IMR-90 (cell line): ENCODE measurements at regions not wholly inside any gene's neighbourhood (a gene's known extent, or its start where the extent isn't known, plus 50 kb on each side); places are given as distances from the start of the nearest gene placed in this dataset.

ENCODE experiments used
- ATAC-seq: fragments of 200-7000 bp; cut with Tn5 transposase; 2 replicates; pipeline ENCODE4 v1.9.1; 2020; ENCODE audit warnings: low read depth, mild to moderate bottlenecking, moderate library complexity
- BruUV-seq: library from RNA; stranded (reverse); fragments of 400-500 nt; replicated peaks from 2 replicates; lab custom pipeline; 2021; lab: Mats Ljungman, UMichigan
- CTCF ChIA-PET: fragments of 300-600 bp; formaldehyde crosslinking; extraction: SDS; loops from one replicate; lab custom pipeline; 2021; ENCODE audit warnings: antibody characterized with exemption; lab: Yijun Ruan, JAX
- POLR2A ChIA-PET: fragments of 300-600 bp; sonication (Branson Sonifier 250); formaldehyde crosslinking; loops from one replicate; lab custom pipeline; 2022; ENCODE audit warnings: antibody characterized with exemption; ENCODE audit not compliant: unreplicated experiment; lab: Charles Lee
- DNase-seq: peaks from one replicate; pipeline ENCODE4 v3.0.0; 2013
- H2AFZ ChIP-seq: replicated peaks from 2 replicates; pipeline ENCODE3; 2013; ENCODE audit warnings: low read length, mild to moderate bottlenecking; ENCODE audit not compliant: poor library complexity
- H2AK5ac ChIP-seq: 2 replicates; pipeline ENCODE4 v1.6.1; 2013; ENCODE audit warnings: low read depth, low read length, inconsistent platforms
- H2AK9ac ChIP-seq: replicated peaks from 2 replicates; pipeline ENCODE3; 2013; ENCODE audit warnings: mild to moderate bottlenecking, low read depth, low read length, moderate library complexity; ENCODE audit not compliant: poor library complexity
- H2BK120ac ChIP-seq: 2 replicates; pipeline ENCODE4 v1.6.1; 2013; ENCODE audit warnings: low read depth, low read length, inconsistent platforms
- H2BK15ac ChIP-seq: 3 replicates; pipeline ENCODE4 v1.6.1; 2013; ENCODE audit warnings: low read depth, low read length, inconsistent platforms
- H2BK20ac ChIP-seq: 2 replicates; pipeline ENCODE4 v1.6.1; 2013; ENCODE audit warnings: low read depth, mild to moderate bottlenecking, inconsistent platforms, low read length, moderate library complexity
- H2BK5ac ChIP-seq: 2 replicates; pipeline ENCODE4 v1.6.1; 2013; ENCODE audit warnings: mild to moderate bottlenecking, low read depth, low read length, inconsistent platforms; ENCODE audit not compliant: poor library complexity, severe bottlenecking
- H3K14ac ChIP-seq: replicated peaks from 2 replicates; pipeline ENCODE4 v1.6.1; 2013; ENCODE audit warnings: low read depth, low read length, inconsistent platforms
- H3K18ac ChIP-seq: 2 replicates; pipeline ENCODE4 v1.6.1; 2013; ENCODE audit warnings: low read depth, low read length, control low read depth
- H3K23ac ChIP-seq: 2 replicates; pipeline ENCODE4 v1.6.1; 2013; ENCODE audit warnings: low read depth, low read length, inconsistent platforms
- H3K27ac ChIP-seq: 2 replicates; pipeline ENCODE4 v1.5.1; 2013; ENCODE audit warnings: mild to moderate bottlenecking, control low read depth, low read length; ENCODE audit not compliant: insufficient read depth
- H3K27me3 ChIP-seq: 2 replicates; pipeline ENCODE4 v1.6.1; 2013; ENCODE audit warnings: low read length; ENCODE audit not compliant: control insufficient read depth, insufficient read depth
- H3K36me3 ChIP-seq: 2 replicates; pipeline ENCODE4 v1.6.1; 2013; ENCODE audit warnings: low read length, mixed read lengths; ENCODE audit not compliant: control insufficient read depth, insufficient read depth
- H3K4ac ChIP-seq: 2 replicates; pipeline ENCODE4 v1.6.1; 2013; ENCODE audit warnings: low read depth, low read length, inconsistent platforms
- H3K4me1 ChIP-seq: 2 replicates; pipeline ENCODE4 v1.6.1; 2013; ENCODE audit warnings: low read length, mixed read lengths; ENCODE audit not compliant: control insufficient read depth, insufficient read depth
- H3K4me2 ChIP-seq: 2 replicates; pipeline ENCODE4 v1.6.1; 2013; ENCODE audit warnings: low read depth, mild to moderate bottlenecking, control low read depth, low read length, moderate library complexity
- H3K4me3 ChIP-seq: 2 replicates; pipeline ENCODE4 v1.5.1; 2013; ENCODE audit warnings: low read depth, mild to moderate bottlenecking, control low read depth, low read length, moderate library complexity; ENCODE audit not compliant: insufficient read depth
- H3K56ac ChIP-seq: 2 replicates; pipeline ENCODE4 v1.6.1; 2013; ENCODE audit warnings: low read length, inconsistent platforms; ENCODE audit not compliant: insufficient read depth; ENCODE audit errors: extremely low read depth
- H3K79me1 ChIP-seq, 2 experiments: 2 replicates each; pipeline ENCODE4 v1.6.1; 2013; ENCODE audit warnings: low read length in 2 of 2, inconsistent platforms in 1 of 2, low read depth in 1 of 2
- H3K9ac ChIP-seq: 2 replicates; pipeline ENCODE4 v1.6.1; 2013; ENCODE audit warnings: low read depth, low read length, control low read depth
- H3K9me1 ChIP-seq: 2 replicates; pipeline ENCODE4 v1.6.1; 2013; ENCODE audit warnings: low read length, inconsistent platforms; ENCODE audit not compliant: insufficient read depth
- H3K9me3 ChIP-seq: 2 replicates; pipeline ENCODE4 v1.6.1; 2013; ENCODE audit warnings: low read length; ENCODE audit not compliant: control insufficient read depth, insufficient read depth
- H4K20me1 ChIP-seq: 2 replicates; pipeline ENCODE4 v1.6.1; 2013; ENCODE audit warnings: low read length, inconsistent platforms; ENCODE audit not compliant: insufficient read depth
- H4K5ac ChIP-seq: 2 replicates; pipeline ENCODE4 v1.6.1; 2013; ENCODE audit warnings: mild to moderate bottlenecking, low read depth, low read length, control low read depth
- H4K8ac ChIP-seq, 2 experiments: 2 replicates each; pipeline ENCODE4 v1.6.1; 2013; ENCODE audit warnings: low read depth in 2 of 2, low read length in 2 of 2, control low read depth in 1 of 2, inconsistent platforms in 1 of 2
- H4K91ac ChIP-seq: 2 replicates; pipeline ENCODE4 v1.6.1; 2013; ENCODE audit warnings: low read depth, low read length, inconsistent platforms; ENCODE audit not compliant: insufficient read depth
- CHD1 ChIP-seq: IDR thresholded peaks from 2 replicates; pipeline ENCODE4 v1.6.1; 2012; ENCODE audit warnings: low read depth, low read length, improper control_type of control experiment
- FOS ChIP-seq: fragments of 150-350 bp; IDR thresholded peaks from 2 replicates; pipeline ENCODE4 v1.6.1; 2016; ENCODE audit warnings: low read depth, low read length
- MXI1 ChIP-seq: IDR thresholded peaks from 2 replicates; pipeline ENCODE4 v1.6.1; 2012; ENCODE audit warnings: low read depth, mild to moderate bottlenecking, low read length, moderate library complexity, borderline replicate concordance
- NFE2L2 ChIP-seq: fragments of 150-350 bp; IDR thresholded peaks from 2 replicates; pipeline ENCODE4 v1.6.1; 2016; ENCODE audit warnings: low read depth, mild to moderate bottlenecking, low read length
- USF2 ChIP-seq: fragments of 150-350 bp; IDR thresholded peaks from 2 replicates; pipeline ENCODE4 v1.6.1; 2017; ENCODE audit warnings: mild to moderate bottlenecking, antibody characterized with exemption, low read length, low read depth
- WGBS, 2 experiments: methylation state at CpG; one replicate each; pipeline versions ENCODE4 v1.1.5 to v1.1.7; 2013; ENCODE audit warnings: missing lambda C conversion rate in 2 of 2; ENCODE audit not compliant: insufficient read length in 1 of 2; ENCODE audit errors: extremely low coverage in 2 of 2; 5-methylcytosine and 5-hydroxymethylcytosine counted together
- dilution Hi-C: fragments of 300-500 bp; cut with HindIII; formaldehyde crosslinking; loops from one replicate; pipeline ENCODE4 v1.14.3; 2018; ENCODE audit warnings: low sequenced_read_pairs; ENCODE audit not compliant: unreplicated experiment
- in situ Hi-C: fragments of 300-500 bp; cut with MboI; formaldehyde crosslinking; loops from 3 replicates; pipeline ENCODE4 v1.14.3; 2019; ENCODE audit warnings: low sequenced_read_pairs, inconsistent platforms, mixed read lengths
- intact Hi-C: fragments of 100-400 bp; cut with micrococcal nuclease; formaldehyde crosslinking; loops from 2 replicates; pipeline ENCODE4 v1.10.0; 2022

- H2BK20ac ChIP-seq, result peak overlapping the region; percentile 43; the same call in 1 of the 2 replicates
- H2BK120ac ChIP-seq, result no peak overlapping the region
- H2AK5ac ChIP-seq, result peak overlapping the region; percentile 52; the same call in 1 of the 2 replicates
- H3K36me3 ChIP-seq, result no peaks in the 10 kb centered on the region
- H3K27ac ChIP-seq, result peak overlapping the region; percentile 39; the same call in 1 of the 2 replicates
- peak overlapping the region; percentile 81; the same call in 1 of the 2 replicates for H4K5ac ChIP-seq
- peaks cover 9% of the 10 kb centered on the region for H4K20me1 ChIP-seq
- H3K56ac ChIP-seq, result no peak overlapping the region
- CTCF ChIA-PET, result interaction anchor here (0.6 kb wide), 1 partner anchor 85 kb away, joined by 3 read pairs; no protein-coding TSS in a partner anchor
- no peak overlapping the region for H2AFZ ChIP-seq
- no peak overlapping the region for H3K14ac ChIP-seq
- ATAC-seq, result no peak
- no peaks in the 10 kb centered on the region for H3K79me1 ChIP-seq
- no peak overlapping the region for H2BK5ac ChIP-seq
- H2AK9ac ChIP-seq, result no peak overlapping the region
- no peak overlapping the region for H3K4me2 ChIP-seq
- no peak for DNase-seq
- intact Hi-C loops, result no loop called here
- no peak overlapping the region for H3K23ac ChIP-seq
- H3K9ac ChIP-seq, result no peak overlapping the region
- H3K4ac ChIP-seq, result no peak overlapping the region
- dilution Hi-C loops, result no loop called here
- no peak overlapping the region for H2BK15ac ChIP-seq
- TF ChIP-seq USF2 (no peak), FOS (no peak), MXI1 (no peak), NFE2L2 (no peak), CHD1 (no peak)
- peaks cover 14% of the 10 kb centered on the region for H3K4me1 ChIP-seq
- WGBS, 2 experiments, result 100% methylated on average over 1 of the region's 4 CpGs; no CpG with 5 or more reads in 1 of the 2 experiments
- H4K91ac ChIP-seq, result no peak overlapping the region
- H3K27me3 ChIP-seq, result peaks cover 3% of the 10 kb centered on the region; the same call in 1 of the 2 replicates
- H3K9me1 ChIP-seq, result peaks cover 4% of the 10 kb centered on the region; the same call in 1 of the 2 replicates
- H3K18ac ChIP-seq, result peak overlapping the region; percentile 67; the same call in 1 of the 2 replicates
- in situ Hi-C loops, result no loop called here
- POLR2A ChIA-PET, result no interaction called here
- no peaks in the 10 kb centered on the region for H3K9me3 ChIP-seq
- H3K4me3 ChIP-seq, result no peak overlapping the region
- no peak overlapping the region; a peak in 1 of 4 replicates for H4K8ac ChIP-seq
- BruUV-seq, result no TSS peak
Measured at GRCh38 chr17:55605705-55606487, 94.6 kb upstream of the SMIM36 start.
